Epithelial cell of esophagus (primary cell): ENCODE measurements at regions not wholly inside any gene's neighbourhood (a gene's known extent, or its start where the extent isn't known, plus 50 kb on each side); places are given as distances from the start of the nearest gene placed in this dataset.

Experiments
- DNase-seq: peaks from one replicate; pipeline ENCODE4 v3.0.0; 2010; ENCODE audit warnings: low read depth
- H3K4me3 ChIP-seq: 2 replicates; pipeline ENCODE4 v1.5.1; 2011; ENCODE audit warnings: mild to moderate bottlenecking, low read length, control low read depth
- TF ChIP-seq, protein P1 (sequence below): IDR thresholded peaks from 2 replicates; pipeline ENCODE4 v1.5.1; 2011; ENCODE audit warnings: low read depth, mild to moderate bottlenecking, low read length, control low read depth, inconsistent platforms; ENCODE audit not compliant: insufficient read depth; ENCODE audit errors: missing control alignments

DNA sequence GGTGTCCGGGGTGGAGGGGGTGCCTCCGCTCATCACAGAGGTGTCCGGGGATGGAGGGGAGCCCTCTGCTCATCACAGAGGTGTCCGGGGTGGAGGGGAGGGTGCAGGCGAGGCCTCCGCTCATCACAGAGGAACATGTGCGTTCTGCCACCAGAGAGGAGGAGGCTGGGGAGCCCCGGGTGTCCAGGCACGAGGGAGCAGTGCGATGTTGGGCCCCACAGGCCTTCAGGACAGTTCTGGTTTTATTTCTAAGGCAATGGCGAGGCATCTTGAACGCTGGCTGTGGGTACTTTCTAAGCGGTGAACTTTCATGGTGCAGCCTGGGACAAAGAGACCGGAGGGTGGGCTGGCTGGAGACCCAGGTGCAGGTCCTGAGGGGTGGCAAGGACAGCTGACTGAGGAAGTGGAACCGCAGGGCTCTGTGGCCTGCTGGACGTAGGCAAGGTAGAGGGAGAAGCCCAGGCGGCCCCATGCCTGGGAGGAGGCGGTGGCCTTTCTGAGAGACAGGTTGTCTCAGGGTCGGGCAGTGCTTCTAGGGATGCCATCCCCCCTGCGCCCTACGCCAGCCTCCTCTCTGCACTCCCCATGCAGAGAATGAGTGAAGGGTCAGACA, 196.6 kb upstream of the SALL3 start:
- TF ChIP-seq, protein P1, sequence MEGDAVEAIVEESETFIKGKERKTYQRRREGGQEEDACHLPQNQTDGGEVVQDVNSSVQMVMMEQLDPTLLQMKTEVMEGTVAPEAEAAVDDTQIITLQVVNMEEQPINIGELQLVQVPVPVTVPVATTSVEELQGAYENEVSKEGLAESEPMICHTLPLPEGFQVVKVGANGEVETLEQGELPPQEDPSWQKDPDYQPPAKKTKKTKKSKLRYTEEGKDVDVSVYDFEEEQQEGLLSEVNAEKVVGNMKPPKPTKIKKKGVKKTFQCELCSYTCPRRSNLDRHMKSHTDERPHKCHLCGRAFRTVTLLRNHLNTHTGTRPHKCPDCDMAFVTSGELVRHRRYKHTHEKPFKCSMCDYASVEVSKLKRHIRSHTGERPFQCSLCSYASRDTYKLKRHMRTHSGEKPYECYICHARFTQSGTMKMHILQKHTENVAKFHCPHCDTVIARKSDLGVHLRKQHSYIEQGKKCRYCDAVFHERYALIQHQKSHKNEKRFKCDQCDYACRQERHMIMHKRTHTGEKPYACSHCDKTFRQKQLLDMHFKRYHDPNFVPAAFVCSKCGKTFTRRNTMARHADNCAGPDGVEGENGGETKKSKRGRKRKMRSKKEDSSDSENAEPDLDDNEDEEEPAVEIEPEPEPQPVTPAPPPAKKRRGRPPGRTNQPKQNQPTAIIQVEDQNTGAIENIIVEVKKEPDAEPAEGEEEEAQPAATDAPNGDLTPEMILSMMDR: no peak

GRCh38 chr18:78783564-78783960, 196.1 kb upstream of the SALL3 start:
- H3K4me3 ChIP-seq: no peak overlapping the region
- no peak for DNase-seq

More for the DNA sequence above, 196.6 kb upstream of the SALL3 start:
- H3K4me3 ChIP-seq: no peak overlapping the region
- DNase-seq: no peak

GRCh38 chr18:78784861-78785260, 194.8 kb upstream of the SALL3 start:
- H3K4me3 ChIP-seq: no peak overlapping the region
- TF ChIP-seq, protein P1: no peak

More at GRCh38 chr18:78783564-78783960, 196.1 kb upstream of the SALL3 start:
- TF ChIP-seq, protein P1: no peak

GRCh38 chr18:78785706-78786105, 193.9 kb upstream of the SALL3 start:
- no peak overlapping the region for H3K4me3 ChIP-seq
- TF ChIP-seq, protein P1: no peak
- DNase-seq: no peak

More at GRCh38 chr18:78784861-78785260, 194.8 kb upstream of the SALL3 start:
- DNase-seq: no peak

DNA sequence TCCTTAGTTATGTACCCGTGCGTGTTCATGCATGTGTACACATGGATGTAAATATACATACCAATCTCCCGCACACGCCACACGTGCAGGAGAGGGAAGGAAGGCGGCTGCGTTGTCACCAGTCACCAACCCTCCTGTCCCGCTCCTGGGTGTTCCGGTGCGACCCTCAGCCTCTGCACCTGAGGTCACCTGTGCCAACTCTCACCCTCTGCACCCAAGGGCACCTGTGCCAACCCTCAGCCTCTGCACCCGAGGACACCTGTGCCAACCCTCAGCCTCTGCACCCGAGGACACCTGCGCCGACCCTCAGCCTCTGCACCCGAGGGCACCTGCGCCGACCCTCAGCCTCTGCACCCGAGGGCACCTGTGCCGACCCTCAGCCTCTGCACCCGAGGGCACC, 192.8 kb upstream of the SALL3 start:
- DNase-seq: no peak
- no peak overlapping the region for H3K4me3 ChIP-seq
- TF ChIP-seq, protein P1: no peak

- TF ChIP-seq, protein P1: no peak
- no peak overlapping the region for H3K4me3 ChIP-seq
- no peak for DNase-seq
Measured at GRCh38 chr18:78787751-78788150, 191.9 kb upstream of the SALL3 start.

DNA sequence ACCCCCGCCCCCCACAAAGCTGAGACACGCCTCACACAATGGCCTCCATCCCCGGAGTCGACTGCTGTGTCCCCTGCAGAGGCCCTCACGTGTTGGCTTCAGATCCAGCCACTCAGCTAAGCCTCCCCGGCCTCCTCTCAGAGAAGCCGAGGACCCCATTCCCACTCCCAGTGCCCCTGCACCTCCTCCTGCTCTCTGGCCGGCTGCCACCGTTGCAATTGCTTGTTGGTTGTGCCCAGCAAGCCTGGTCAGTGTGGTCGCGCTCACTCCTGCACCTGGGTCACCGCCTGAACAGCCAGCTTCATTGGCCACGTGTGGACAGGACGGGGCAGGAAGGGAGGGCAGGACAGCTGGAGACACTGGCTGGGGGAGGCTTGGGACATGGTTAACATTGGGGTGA, 191.5 kb upstream of the SALL3 start:
- TF ChIP-seq, protein P1: no peak
- no peak for DNase-seq
- H3K4me3 ChIP-seq: no peak overlapping the region
